BE2C (cell line): ENCODE measurements at regions not wholly inside any gene's neighbourhood (a gene's known extent, or its start where the extent isn't known, plus 50 kb on each side); places are given as distances from the start of the nearest gene placed in this dataset.

Experiments
- DNase-seq: peaks from one replicate; pipeline ENCODE4 v3.0.0-alpha.2; 2020
- H3K27me3 ChIP-seq: fragments of 250-450 bp; sonication (Bioruptor Pico); 2 replicates; pipeline ENCODE4 v1.5.1; 2020; ENCODE audit warnings: mild to moderate bottlenecking
- H3K36me3 ChIP-seq: fragments of 250-450 bp; sonication (Bioruptor Pico); 2 replicates; pipeline ENCODE4 v1.5.1; 2020; ENCODE audit warnings: mild to moderate bottlenecking
- H3K4me1 ChIP-seq: fragments of 250-450 bp; sonication (Bioruptor Pico); 2 replicates; pipeline ENCODE4 v1.5.1; 2020
- H3K4me3 ChIP-seq: 2 replicates; pipeline ENCODE4 v1.5.1; 2011; ENCODE audit warnings: low read depth, low read length
- H3K9me3 ChIP-seq: fragments of 250-450 bp; sonication (Bioruptor Pico); 2 replicates; pipeline ENCODE4 v1.5.1; 2020
- CTCF ChIP-seq: IDR thresholded peaks from 2 replicates; pipeline ENCODE4 v1.5.1; 2012; ENCODE audit warnings: mild to moderate bottlenecking, low read depth, low read length

DNA sequence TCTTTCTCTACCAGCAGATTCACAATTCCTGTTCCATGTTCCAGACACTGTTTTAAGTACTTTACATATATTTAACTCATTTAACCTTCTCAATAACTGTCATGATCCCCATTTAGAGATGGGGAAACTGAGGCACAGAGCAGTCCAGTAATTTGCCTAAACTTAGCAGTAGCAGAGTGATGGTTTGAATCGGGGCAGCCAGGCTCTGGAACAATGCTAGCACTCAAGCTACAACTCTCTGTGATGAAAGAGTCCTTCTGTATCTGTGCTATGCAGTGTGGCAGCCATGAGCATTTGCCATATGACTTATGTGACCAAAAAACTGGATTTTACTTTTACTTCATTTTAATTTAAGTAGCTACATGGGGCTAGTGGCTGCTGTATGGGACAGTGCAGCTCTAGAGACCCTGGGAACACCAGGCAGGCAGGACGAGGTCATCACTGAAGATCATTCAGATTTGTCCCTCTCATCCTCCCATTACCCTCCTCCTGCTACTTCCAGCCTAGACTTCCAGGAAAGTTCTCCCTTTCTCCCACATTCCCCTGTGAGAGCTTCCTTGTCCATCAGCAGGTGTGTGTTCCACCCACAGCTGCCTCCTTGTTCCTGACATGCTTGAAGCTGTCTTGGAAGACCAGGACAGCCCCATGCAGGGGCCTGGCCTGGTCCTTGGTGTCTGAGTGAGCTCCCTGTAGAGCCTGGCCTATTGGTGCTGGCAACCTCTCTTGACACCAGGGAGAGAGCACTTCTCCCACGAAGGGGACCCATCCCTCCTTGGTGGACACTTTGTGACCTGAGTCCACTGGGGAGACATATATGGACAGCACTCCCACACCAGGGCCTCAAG is 157.0 kb downstream of the MRPL14 start:
- no peak overlapping the region for H3K4me3 ChIP-seq
- no peaks in the 10 kb centered on the region for H3K36me3 ChIP-seq
- H3K27me3 ChIP-seq = no peaks in the 10 kb centered on the region
- no peak for DNase-seq
- H3K9me3 ChIP-seq = no peaks in the 10 kb centered on the region
- peaks cover 24% of the 10 kb centered on the region for H3K4me1 ChIP-seq
- no peak for TF ChIP-seq CTCF

GRCh38 chr6:43969158-43969981 is 157.9 kb downstream of the MRPL14 start:
- no peaks in the 10 kb centered on the region for H3K9me3 ChIP-seq
- peaks cover 24% of the 10 kb centered on the region for H3K4me1 ChIP-seq
- no peak for DNase-seq
- no peaks in the 10 kb centered on the region for H3K36me3 ChIP-seq
- no peaks in the 10 kb centered on the region for H3K27me3 ChIP-seq
- no peak for TF ChIP-seq CTCF
- no peak overlapping the region for H3K4me3 ChIP-seq

GRCh38 chr6:43968110-43968965 is 158.9 kb downstream of the MRPL14 start:
- TF ChIP-seq CTCF = no peak
- Histone ChIP-seq H3K9me3 (no peaks in the 10 kb centered on the region), H3K36me3 (no peaks in the 10 kb centered on the region), H3K4me3 (no peak overlapping the region), H3K4me1 (peaks cover 24% of the 10 kb centered on the region), H3K27me3 (no peaks in the 10 kb centered on the region)
- peak; percentile 61 for DNase-seq

GRCh38 chr6:43967719-43968091 is 159.5 kb downstream of the MRPL14 start:
- Histone ChIP-seq H3K9me3 (no peaks in the 10 kb centered on the region), H3K4me1 (peaks cover 21% of the 10 kb centered on the region), H3K36me3 (no peaks in the 10 kb centered on the region), H3K27me3 (no peaks in the 10 kb centered on the region), H3K4me3 (no peak overlapping the region)
- no peak for DNase-seq
- no peak for TF ChIP-seq CTCF

DNA sequence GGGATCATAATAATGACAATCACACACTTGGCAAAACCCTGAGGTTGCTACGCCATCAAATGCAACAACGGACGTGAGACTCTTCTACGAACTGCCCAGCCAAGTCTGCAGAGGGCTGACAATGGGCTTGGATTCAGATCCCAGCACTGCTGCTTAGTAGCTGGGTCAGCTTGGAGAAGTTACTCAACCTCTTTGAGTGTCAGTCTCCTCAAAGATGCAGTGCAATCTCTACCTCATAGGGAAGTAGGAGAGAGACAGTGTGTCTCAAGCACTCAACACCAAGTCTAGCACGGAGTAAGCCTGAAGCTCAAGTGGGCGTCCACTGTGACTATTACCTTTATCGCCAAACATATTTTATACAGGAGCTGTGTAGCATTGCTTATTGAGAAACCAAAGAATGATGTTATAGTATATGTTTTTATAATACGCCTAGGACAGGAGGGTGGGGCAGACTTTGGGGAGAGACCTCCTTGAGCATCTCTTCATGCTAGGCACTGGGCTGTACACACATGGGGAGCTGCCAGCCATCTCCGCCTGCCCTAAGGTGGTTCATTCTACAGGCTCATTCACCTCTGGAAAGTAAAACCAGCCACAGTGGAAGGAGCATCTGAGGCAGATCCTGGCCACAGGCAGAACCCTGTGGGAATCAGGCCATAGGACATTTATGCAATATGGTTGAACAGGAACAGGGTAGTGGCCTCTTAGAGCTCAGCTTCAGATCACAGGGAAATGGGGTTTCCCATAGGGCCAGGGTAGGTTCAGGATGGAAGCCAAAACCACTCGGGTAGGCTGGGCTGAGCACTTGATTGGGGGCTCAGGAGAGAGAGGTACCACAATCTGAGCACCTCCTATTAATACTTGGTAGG is 160.2 kb downstream of the MRPL14 start:
- Histone ChIP-seq H3K27me3 (no peaks in the 10 kb centered on the region), H3K4me3 (no peak overlapping the region), H3K36me3 (no peaks in the 10 kb centered on the region), H3K9me3 (no peaks in the 10 kb centered on the region), H3K4me1 (peaks cover 21% of the 10 kb centered on the region)
- no peak for TF ChIP-seq CTCF
- DNase-seq = no peak
